AG08395 (cell line): ENCODE measurements at regions not wholly inside any gene's neighbourhood (a gene's known extent, or its start where the extent isn't known, plus 50 kb on each side); places are given as distances from the start of the nearest gene placed in this dataset.
"Not testable (repeated sequence)": the region's sequence is repeated elsewhere in the genome, so short reads cannot be mapped to it uniquely, and the experiment has no call there.

Experiments used
- DNase-seq: peaks from one replicate; pipeline ENCODE4 v3.0.0; 2012; ENCODE audit warnings: mixed read lengths, low spot score

- DNase-seq, result peak; percentile 43
Measured at GRCh38 chr2:43071599-43072550, 154.5 kb downstream of the ZFP36L2 start.

- DNase-seq, result peak; percentile 40
Measured at GRCh38 chr2:43070676-43071502, 155.5 kb downstream of the ZFP36L2 start.

- no peak for DNase-seq
Measured at GRCh38 chr2:43070030-43070429, 156.4 kb downstream of the ZFP36L2 start.

GRCh38 chr2:43068631-43069517, 157.5 kb downstream of the ZFP36L2 start:
- no peak for DNase-seq

- DNase-seq, result no peak
Measured at GRCh38 chr2:43068041-43068533, 158.3 kb downstream of the ZFP36L2 start.

- DNase-seq, result no peak
Measured at GRCh38 chr2:43067254-43068040, 159.0 kb downstream of the ZFP36L2 start.

GRCh38 chr2:43066541-43067253, 159.7 kb downstream of the ZFP36L2 start:
- DNase-seq, result not testable (repeated sequence)

- DNase-seq, result no peak
Measured at GRCh38 chr2:43065871-43066270, 160.5 kb downstream of the ZFP36L2 start.

- no peak for DNase-seq
Measured at GRCh38 chr2:43065036-43065435, 161.4 kb downstream of the ZFP36L2 start.

- not testable (repeated sequence) for DNase-seq
Measured at GRCh38 chr2:43063096-43063495, 163.3 kb downstream of the ZFP36L2 start.

GRCh38 chr2:43062058-43062457, 164.3 kb downstream of the ZFP36L2 start:
- DNase-seq, result no peak

- DNase-seq, result no peak
Measured at GRCh38 chr2:43060390-43061016, 165.9 kb downstream of the ZFP36L2 start.

GRCh38 chr2:43059183-43059897, 167.1 kb downstream of the ZFP36L2 start:
- DNase-seq, result peak; percentile 95

GRCh38 chr2:43058726-43059110, 167.7 kb downstream of the ZFP36L2 start:
- no peak for DNase-seq

- no peak for DNase-seq
Measured at GRCh38 chr2:43057742-43058725, 168.4 kb downstream of the ZFP36L2 start.

GRCh38 chr2:43057026-43057741, 169.2 kb downstream of the ZFP36L2 start:
- DNase-seq, result no peak

- DNase-seq, result no peak
Measured at GRCh38 chr2:43055985-43056384, 170.4 kb downstream of the ZFP36L2 start.
